ENCODE measurements at regions not wholly inside any gene's neighbourhood (a gene's known extent, or its start where the extent isn't known, plus 50 kb on each side); places are given as distances from the start of the nearest gene placed in this dataset.

GRCh38 chr3:176951586-176952292, 245.5 kb downstream of the TBL1XR1 start:
- Histone ChIP-seq H3K4me1 (peaks cover 42% of the 10 kb centered on the region), H3K36me3 (ENCODE audit: insufficient read depth in 1 of 2, low read depth in 1 of 2) (no peaks in the 10 kb centered on the region), H3K27ac (peak overlapping the region; percentile 90), H3K4me3 (no peak overlapping the region), H3K9me3 (no peaks in the 10 kb centered on the region), H3K27me3 (ENCODE audit: insufficient read depth in 3 of 3, low read length in 2 of 3) (no peaks in the 10 kb centered on the region)
- intact Hi-C loops (cut with DNase I): loop anchor here in 1 of 2 donors (10.0 kb wide), 1 partner anchor 393 kb away; no protein-coding TSS in a partner anchor
- no peak for TF ChIP-seq CTCF (IDR thresholded peaks at IDR 0.05)
- ATAC-seq (no peak), DNase-seq (no peak)
- 59 to 64% (median 60%) methylated on average over 10 of the region's 10 CpGs for WGBS, 3 donors

- Histone ChIP-seq H3K27ac (peak overlapping the region; percentile 90), H3K36me3 (ENCODE audit: insufficient read depth in 1 of 2, low read depth in 1 of 2) (no peaks in the 10 kb centered on the region), H3K4me3 (peak overlapping the region; percentile 16), H3K27me3 (ENCODE audit: insufficient read depth in 3 of 3, low read length in 2 of 3) (no peaks in the 10 kb centered on the region), H3K4me1 (peaks cover 42% of the 10 kb centered on the region), H3K9me3 (no peaks in the 10 kb centered on the region)
- WGBS, 3 donors: 28 to 45% (median 29%) methylated on average over 3 of the region's 3 CpGs
- ATAC-seq: peak; percentile 93 to 97 (median 96)
- intact Hi-C loops (cut with DNase I): loop anchor here in 1 of 2 donors (10.0 kb wide), 1 partner anchor 394 kb away; no protein-coding TSS in a partner anchor
- peak; percentile 69 to 89 for DNase-seq
- no peak for TF ChIP-seq CTCF (IDR thresholded peaks at IDR 0.05)
Measured at GRCh38 chr3:176951144-176951543, 246.1 kb downstream of the TBL1XR1 start.

GRCh38 chr3:176950743-176951142, 246.5 kb downstream of the TBL1XR1 start:
- 30 to 34% (median 33%) methylated on average over 3 of the region's 3 CpGs for WGBS, 3 donors
- Histone ChIP-seq H3K27me3 (ENCODE audit: insufficient read depth in 3 of 3, low read length in 2 of 3) (no peaks in the 10 kb centered on the region), H3K4me1 (peaks cover 42% of the 10 kb centered on the region), H3K9me3 (no peaks in the 10 kb centered on the region), H3K36me3 (ENCODE audit: insufficient read depth in 1 of 2, low read depth in 1 of 2) (no peaks in the 10 kb centered on the region), H3K27ac (peak overlapping the region; percentile 90), H3K4me3 (peak overlapping the region; percentile 16)
- peak; percentile 82 to 89 (median 88) for ATAC-seq
- intact Hi-C loops (cut with DNase I): loop anchor here in 1 of 2 donors (10.0 kb wide), 1 partner anchor 394 kb away; no protein-coding TSS in a partner anchor
- no peak for DNase-seq
- no peak for TF ChIP-seq CTCF (IDR thresholded peaks at IDR 0.05)

- H3K9me3 ChIP-seq: no peaks in the 10 kb centered on the region
- 84 to 96% (median 93%) methylated on average over 2 of the region's 2 CpGs for WGBS, 3 donors
- peaks cover 32% of the 10 kb centered on the region for H3K4me1 ChIP-seq
- no peak for ATAC-seq
- H3K27ac ChIP-seq: no peak overlapping the region
- no peak overlapping the region for H3K4me3 ChIP-seq
- no peak for TF ChIP-seq CTCF (IDR thresholded peaks at IDR 0.05)
- H3K36me3 ChIP-seq (ENCODE audit: insufficient read depth in 1 of 2, low read depth in 1 of 2): no peaks in the 10 kb centered on the region
- intact Hi-C loops (cut with DNase I): no loop called here
- H3K27me3 ChIP-seq (ENCODE audit: insufficient read depth in 3 of 3, low read length in 2 of 3): no peaks in the 10 kb centered on the region
- no peak for DNase-seq
Measured at GRCh38 chr3:176948151-176948550, 249.1 kb downstream of the TBL1XR1 start.

Data from psoas muscle (tissue), 7 donors.